ENCODE measurements at regions not wholly inside any gene's neighbourhood (a gene's known extent, or its start where the extent isn't known, plus 50 kb on each side); places are given as distances from the start of the nearest gene placed in this dataset.

GRCh38 chr14:101195309-101195901 is 291.9 kb upstream of the RTL1 start:
- no peak for DNase-seq

DNA sequence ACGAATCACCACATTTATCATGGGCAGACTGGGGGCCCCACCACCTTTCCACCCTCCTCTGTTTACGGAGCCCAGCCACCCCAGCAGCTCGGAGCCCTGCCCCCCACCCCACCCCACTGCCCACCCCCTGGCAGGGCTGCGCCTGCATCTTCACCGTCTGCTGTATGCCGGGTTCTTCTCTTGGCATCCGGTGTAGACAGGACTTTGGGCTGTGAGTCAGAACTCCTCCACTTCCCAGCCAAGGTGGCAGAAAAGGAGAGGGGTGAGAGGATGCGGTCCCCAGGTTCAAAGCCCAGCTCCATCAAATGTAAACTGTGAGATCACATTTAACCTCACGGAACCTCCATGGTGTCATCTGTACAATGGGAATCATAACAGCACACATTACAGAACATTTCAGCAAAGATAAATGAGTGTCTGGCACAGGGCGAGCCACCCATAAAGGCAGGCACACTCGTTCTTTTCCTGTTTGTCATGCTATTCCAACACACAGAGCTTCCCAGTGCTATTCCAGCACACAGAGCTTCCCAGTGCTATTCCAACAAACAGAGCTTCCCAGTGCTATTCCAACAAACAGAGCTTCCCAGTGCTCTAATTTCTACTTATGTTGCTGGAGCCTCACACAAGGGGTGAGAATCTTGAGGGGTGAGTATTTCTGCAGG is 292.7 kb upstream of the RTL1 start:
- DNase-seq: no peak

GRCh38 chr14:101196795-101197590 is 293.5 kb upstream of the RTL1 start:
- DNase-seq: no peak

GRCh38 chr14:101197595-101198397 is 294.3 kb upstream of the RTL1 start:
- no peak for DNase-seq

DNA sequence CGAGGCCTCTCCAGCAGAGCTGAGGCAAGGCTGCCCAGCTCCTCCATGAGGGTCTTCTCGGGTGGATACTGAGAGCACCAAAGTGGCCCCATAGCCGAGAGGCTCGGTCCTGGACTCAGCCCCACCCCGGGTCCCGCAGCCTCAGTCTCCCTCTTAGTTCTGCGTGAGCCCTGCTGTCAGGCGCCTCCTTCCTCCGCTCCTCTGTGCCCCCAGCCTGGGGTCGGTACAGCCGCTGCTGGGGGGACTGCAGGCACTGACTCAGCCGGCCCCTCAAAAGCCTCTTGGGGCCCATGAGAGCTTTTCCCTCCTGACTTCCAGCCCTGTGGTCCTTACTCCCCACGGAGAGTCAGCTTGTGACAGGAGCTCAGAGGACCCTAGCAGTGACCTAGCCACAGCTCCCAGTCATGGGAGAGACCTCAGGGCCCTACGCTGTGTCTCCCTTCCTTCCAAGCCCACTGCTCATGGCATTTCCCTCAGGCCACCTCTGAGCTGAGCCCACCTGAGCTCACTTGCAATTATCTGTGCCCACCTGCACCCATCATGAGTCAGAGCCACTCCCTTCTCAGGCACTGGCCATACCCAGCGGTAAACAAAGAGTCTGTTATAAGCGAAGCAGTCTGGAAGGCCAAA is 295.0 kb upstream of the RTL1 start:
- DNase-seq: no peak

DNA sequence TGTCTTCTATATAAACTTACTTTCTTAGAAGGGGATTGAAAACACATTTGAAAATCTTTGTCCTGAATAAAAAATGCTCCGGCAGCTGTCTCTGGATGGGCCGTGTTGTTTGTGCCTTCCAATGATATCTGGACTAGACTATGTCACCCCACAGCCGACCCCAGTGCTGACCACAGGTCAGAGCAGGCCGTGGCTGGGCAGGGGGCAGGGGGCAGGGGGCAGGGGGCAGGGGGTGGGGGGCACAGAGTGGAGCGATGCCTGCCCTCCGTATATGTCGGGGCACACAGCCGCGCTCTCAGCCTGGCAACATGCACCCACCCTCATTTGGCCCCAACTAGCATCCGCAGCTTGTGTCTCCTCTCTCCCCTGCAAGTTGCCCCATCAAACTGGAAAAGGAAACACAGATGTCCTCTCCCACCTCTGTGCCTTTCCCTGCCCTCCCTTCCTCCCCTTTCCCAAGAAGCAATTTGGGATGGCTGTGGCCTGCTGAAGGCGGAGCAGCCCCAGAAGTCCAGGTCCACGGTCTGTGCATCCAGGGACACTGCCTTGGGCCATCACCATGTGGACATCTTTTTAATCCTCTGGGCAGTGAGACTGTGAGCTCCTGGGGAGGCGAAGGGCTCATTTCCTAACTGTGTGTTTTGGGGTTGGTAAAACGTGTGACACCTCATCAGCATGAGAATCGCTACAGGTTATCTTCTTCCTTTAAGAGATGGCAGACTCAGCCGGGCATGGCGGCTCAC is 295.7 kb upstream of the RTL1 start:
- no peak for DNase-seq

GRCh38 chr14:101200008-101200649 is 296.6 kb upstream of the RTL1 start:
- DNase-seq: no peak

- DNase-seq: no peak
Observed at GRCh38 chr14:101200650-101201516, 297.4 kb upstream of the RTL1 start.

GRCh38 chr14:101201535-101202151 is 298.1 kb upstream of the RTL1 start:
- DNase-seq: no peak

GRCh38 chr14:101202627-101203404 is 299.3 kb upstream of the RTL1 start:
- DNase-seq: no peak

- no peak for DNase-seq
Observed at GRCh38 chr14:101206556-101206955, 303.0 kb upstream of the RTL1 start.

DNA sequence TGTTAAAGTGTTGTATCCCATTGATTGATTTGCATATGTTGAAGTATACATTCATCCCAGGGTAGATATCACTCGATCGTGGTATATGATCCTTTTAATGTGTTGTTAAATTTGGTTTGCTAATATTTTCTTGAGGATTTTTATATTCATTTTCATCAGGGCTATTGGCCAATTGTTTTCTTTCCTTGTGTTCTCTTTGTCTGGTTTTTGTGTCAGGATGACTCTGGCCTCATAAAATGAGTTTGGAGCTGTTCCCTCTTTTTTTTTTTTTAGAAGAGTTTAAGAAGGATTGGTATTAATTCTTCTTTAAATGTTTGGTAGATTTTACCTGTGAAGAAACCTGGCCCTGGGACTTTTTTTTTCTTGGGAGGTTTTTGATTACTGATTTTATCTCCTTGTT is 303.5 kb upstream of the RTL1 start:
- DNase-seq: no peak

- no peak for DNase-seq
Observed at GRCh38 chr14:101207897-101208296, 304.4 kb upstream of the RTL1 start.

GRCh38 chr14:101209594-101209993 is 306.1 kb upstream of the RTL1 start:
- DNase-seq: no peak

- no peak for DNase-seq
Observed at GRCh38 chr14:101215266-101215665, 311.7 kb upstream of the RTL1 start.

DNA sequence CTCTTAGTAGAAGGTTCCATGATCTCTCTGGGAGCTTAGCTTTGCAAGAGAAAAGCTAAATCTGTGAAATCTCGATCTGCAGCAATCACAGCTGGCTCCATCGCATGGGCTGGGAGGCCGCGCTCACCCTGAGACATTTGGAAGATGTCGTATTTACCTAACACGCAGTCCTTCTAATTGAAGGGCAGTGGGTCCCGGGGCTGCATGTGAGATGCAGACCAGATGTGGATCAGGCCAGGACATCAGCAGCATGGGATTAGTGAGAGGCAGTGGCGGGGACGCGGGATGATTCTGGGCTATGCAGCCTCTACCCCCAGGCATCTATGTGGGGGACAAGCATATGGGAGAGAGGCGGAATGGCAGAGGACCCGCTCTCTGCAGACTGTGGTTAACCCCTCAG is 312.4 kb upstream of the RTL1 start:
- no peak for DNase-seq

GRCh38 chr14:101216366-101217079 is 313.0 kb upstream of the RTL1 start:
- no peak for DNase-seq

DNA sequence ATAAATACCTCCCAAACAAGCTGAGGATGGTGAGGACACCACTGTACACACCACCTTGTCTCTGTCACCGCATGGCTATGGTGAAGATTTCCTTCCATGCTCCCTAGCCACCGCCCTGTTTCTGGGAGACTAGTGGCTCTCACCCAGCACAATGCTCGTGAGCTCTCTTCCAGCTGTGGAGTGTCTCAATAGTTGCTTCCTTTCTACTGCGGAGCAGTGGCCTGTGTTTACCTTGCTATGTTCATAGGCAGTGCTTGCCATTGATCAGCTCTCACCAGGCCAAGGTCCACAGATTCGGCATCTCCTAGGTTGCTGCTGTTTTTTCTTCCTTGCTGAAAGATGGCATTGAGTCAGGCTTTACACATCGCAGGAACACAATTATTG is 313.6 kb upstream of the RTL1 start:
- DNase-seq: no peak
